DOHH2 (cell line): ENCODE measurements at regions not wholly inside any gene's neighbourhood (a gene's known extent, or its start where the extent isn't known, plus 50 kb on each side); places are given as distances from the start of the nearest gene placed in this dataset.

Experiments used
- H3F3A ChIP-seq: fragments of 200-600 bp; sonication (generic), shearing (Covaris generic); 2 replicates; pipeline ENCODE4 v1.6.0; 2016; ENCODE audit warnings: antibody characterized with exemption, mild to moderate bottlenecking; ENCODE audit not compliant: control insufficient read depth, insufficient read depth
- H3K27ac ChIP-seq: fragments of 200-600 bp; sonication (generic); 2 replicates; pipeline ENCODE4 v1.5.1; 2014; ENCODE audit warnings: low read depth, mild to moderate bottlenecking, low read length, moderate library complexity
- H3K27me3 ChIP-seq: fragments of 200-600 bp; sonication (generic); 2 replicates; pipeline ENCODE4 v1.6.1; 2014; ENCODE audit warnings: mild to moderate bottlenecking, low read length, mixed read lengths; ENCODE audit not compliant: control insufficient read depth
- H3K36me3 ChIP-seq: fragments of 200-600 bp; sonication (generic); 2 replicates; pipeline ENCODE4 v1.6.1; 2014; ENCODE audit warnings: mild to moderate bottlenecking, low read length, moderate library complexity, mixed read lengths; ENCODE audit not compliant: control insufficient read depth
- H3K4me1 ChIP-seq: fragments of 200-600 bp; sonication (generic); 2 replicates; pipeline ENCODE4 v1.6.1; 2014; ENCODE audit warnings: mild to moderate bottlenecking, low read length, mixed read lengths; ENCODE audit not compliant: control insufficient read depth
- H3K4me2 ChIP-seq: fragments of 200-600 bp; sonication (generic); 2 replicates; pipeline ENCODE4 v1.6.0; 2014; ENCODE audit warnings: mild to moderate bottlenecking, low read length, moderate library complexity
- H3K4me3 ChIP-seq: fragments of 200-600 bp; sonication (generic); 2 replicates; pipeline ENCODE4 v1.5.1; 2014; ENCODE audit warnings: mild to moderate bottlenecking, low read length, mixed read lengths
- H3K79me2 ChIP-seq: fragments of 200-600 bp; sonication (generic); 2 replicates; pipeline ENCODE4 v1.6.1; 2014; ENCODE audit warnings: mild to moderate bottlenecking, low read length, mixed read lengths; ENCODE audit not compliant: control insufficient read depth
- H3K9me2 ChIP-seq: fragments of 200-600 bp; sonication (generic); replicated peaks from 2 replicates; pipeline ENCODE4 v1.6.1; 2014; ENCODE audit warnings: mild to moderate bottlenecking, low read length, mixed read lengths; ENCODE audit not compliant: control insufficient read depth
- H3K9me3 ChIP-seq: fragments of 200-600 bp; sonication (generic); 2 replicates; pipeline ENCODE4 v1.6.1; 2014; ENCODE audit warnings: antibody characterized with exemption, low read length, mixed read lengths; ENCODE audit not compliant: control insufficient read depth, insufficient read depth
- H4K20me1 ChIP-seq: fragments of 200-600 bp; sonication (generic); 2 replicates; pipeline ENCODE4 v1.6.0; 2014; ENCODE audit warnings: low read depth, mild to moderate bottlenecking, antibody characterized with exemption, low read length, moderate library complexity; ENCODE audit not compliant: control insufficient read depth, insufficient read depth
- EZH2phosphoT487 ChIP-seq: fragments of 200-600 bp; sonication (generic); IDR thresholded peaks from 2 replicates; pipeline ENCODE4 v1.6.1; 2017; ENCODE audit warnings: borderline replicate concordance, mild to moderate bottlenecking, antibody characterized with exemption, low read length, moderate library complexity, mixed read lengths
- TF ChIP-seq, protein P1 (sequence below): fragments of 200-600 bp; sonication (generic); IDR thresholded peaks from one replicate; pipeline ENCODE4 v1.5.1; 2014; ENCODE audit warnings: antibody characterized with exemption, mild to moderate bottlenecking, low read depth, low read length; ENCODE audit not compliant: poor library complexity, severe bottlenecking

DNA sequence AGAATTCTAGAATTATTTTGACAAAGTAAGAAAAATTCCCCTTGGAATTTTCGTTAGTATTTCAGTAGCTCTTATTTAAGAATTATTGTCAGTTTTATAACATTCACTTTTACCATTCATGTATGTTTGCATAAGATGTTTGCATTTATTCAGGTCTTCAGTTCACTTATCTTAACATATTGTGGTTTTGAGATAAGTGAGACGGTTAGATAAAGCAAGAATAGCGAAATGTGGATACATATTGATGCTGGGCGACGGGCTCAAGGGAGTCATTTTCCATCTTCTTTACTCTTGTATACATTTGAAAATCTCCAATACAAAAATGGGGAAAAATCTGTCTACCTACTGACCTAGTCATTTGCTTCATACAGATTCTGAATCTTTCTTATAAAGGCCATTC is 156.7 kb upstream of the HDAC4 start:
- TF ChIP-seq, protein P1, sequence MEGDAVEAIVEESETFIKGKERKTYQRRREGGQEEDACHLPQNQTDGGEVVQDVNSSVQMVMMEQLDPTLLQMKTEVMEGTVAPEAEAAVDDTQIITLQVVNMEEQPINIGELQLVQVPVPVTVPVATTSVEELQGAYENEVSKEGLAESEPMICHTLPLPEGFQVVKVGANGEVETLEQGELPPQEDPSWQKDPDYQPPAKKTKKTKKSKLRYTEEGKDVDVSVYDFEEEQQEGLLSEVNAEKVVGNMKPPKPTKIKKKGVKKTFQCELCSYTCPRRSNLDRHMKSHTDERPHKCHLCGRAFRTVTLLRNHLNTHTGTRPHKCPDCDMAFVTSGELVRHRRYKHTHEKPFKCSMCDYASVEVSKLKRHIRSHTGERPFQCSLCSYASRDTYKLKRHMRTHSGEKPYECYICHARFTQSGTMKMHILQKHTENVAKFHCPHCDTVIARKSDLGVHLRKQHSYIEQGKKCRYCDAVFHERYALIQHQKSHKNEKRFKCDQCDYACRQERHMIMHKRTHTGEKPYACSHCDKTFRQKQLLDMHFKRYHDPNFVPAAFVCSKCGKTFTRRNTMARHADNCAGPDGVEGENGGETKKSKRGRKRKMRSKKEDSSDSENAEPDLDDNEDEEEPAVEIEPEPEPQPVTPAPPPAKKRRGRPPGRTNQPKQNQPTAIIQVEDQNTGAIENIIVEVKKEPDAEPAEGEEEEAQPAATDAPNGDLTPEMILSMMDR: no peak
- TF ChIP-seq EZH2phosphoT487: no peak

DNA sequence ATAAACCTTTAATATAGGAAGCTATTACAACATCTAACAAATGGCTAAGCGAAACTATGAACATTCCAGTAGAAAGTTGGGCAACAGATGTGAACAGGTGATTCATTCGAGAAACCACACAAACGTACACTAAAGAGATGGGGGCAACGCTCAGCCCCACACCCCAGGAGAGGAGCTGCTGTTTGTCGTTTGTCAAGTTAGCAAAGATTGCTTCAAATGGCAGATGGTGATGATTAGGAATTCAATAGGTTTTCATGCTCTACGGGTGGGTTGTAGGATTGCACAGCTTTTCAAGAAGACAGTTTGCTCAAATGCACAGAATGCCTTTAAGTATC is 154.7 kb upstream of the HDAC4 start:
- TF ChIP-seq, protein P1: no peak
- no peak for TF ChIP-seq EZH2phosphoT487
- Histone ChIP-seq H3K4me3 (no peak overlapping the region), H4K20me1 (no peaks in the 10 kb centered on the region), H3K4me2 (no peak overlapping the region), H3K9me3 (no peaks in the 10 kb centered on the region), H3K4me1 (no peaks in the 10 kb centered on the region), H3K9me2 (no peaks in the 10 kb centered on the region), H3K27ac (no peak overlapping the region), H3K27me3 (no peaks in the 10 kb centered on the region), H3K36me3 (no peaks in the 10 kb centered on the region), H3K79me2 (no peaks in the 10 kb centered on the region), H3F3A (no peaks in the 10 kb centered on the region)

More for the DNA sequence above, 156.7 kb upstream of the HDAC4 start:
- Histone ChIP-seq H4K20me1 (no peaks in the 10 kb centered on the region), H3K4me1 (no peaks in the 10 kb centered on the region), H3K27ac (no peak overlapping the region), H3K36me3 (no peaks in the 10 kb centered on the region), H3K9me3 (no peaks in the 10 kb centered on the region), H3K4me3 (no peak overlapping the region), H3K9me2 (no peaks in the 10 kb centered on the region), H3F3A (no peaks in the 10 kb centered on the region), H3K4me2 (no peak overlapping the region), H3K27me3 (no peaks in the 10 kb centered on the region), H3K79me2 (no peaks in the 10 kb centered on the region)

DNA sequence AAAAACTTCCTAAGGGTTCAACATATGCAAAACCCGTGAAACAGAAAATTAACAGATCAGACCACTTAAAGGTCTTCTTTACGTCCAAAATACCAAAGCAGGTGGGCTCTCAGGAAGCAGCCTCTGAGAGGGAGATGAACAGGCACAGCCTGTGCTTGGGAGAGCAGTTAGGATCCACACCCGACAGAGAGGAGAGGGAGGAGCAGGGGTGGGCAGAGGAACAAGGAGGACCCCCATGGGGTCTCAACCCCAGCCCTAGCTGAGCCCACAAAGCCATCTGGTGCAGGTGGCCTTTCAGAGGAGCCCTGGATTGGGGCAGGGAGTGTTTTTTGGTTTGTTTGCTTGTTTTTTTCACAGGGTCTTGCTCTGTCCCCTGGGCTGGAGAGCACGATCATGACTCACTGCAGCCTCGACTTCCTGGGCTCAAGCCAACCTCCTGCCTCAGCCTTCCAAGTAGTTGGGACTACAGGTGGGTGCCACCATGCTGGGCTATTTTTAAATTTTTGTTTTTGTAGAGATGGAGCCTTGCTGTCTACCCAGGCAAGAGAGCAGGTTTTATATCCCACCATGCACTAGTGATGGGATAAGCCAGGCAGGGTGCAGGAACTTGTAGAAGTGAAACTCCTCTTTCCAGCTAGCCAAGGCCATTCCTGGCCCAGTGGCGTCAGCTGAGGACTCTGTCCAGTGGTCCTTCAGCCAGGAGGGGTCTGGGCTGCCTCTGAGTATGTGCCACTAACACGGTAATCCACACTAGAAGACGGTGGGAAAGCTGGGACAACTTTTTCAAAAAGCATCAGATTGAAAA is 154.1 kb upstream of the HDAC4 start:
- H3F3A ChIP-seq: no peaks in the 10 kb centered on the region
- H3K27ac ChIP-seq: no peak overlapping the region
- H3K27me3 ChIP-seq: no peaks in the 10 kb centered on the region
- no peak overlapping the region for H3K4me3 ChIP-seq
- H3K36me3 ChIP-seq: no peaks in the 10 kb centered on the region
- no peaks in the 10 kb centered on the region for H3K4me1 ChIP-seq
- no peaks in the 10 kb centered on the region for H4K20me1 ChIP-seq
- H3K9me3 ChIP-seq: no peaks in the 10 kb centered on the region
- no peaks in the 10 kb centered on the region for H3K9me2 ChIP-seq
- no peak overlapping the region for H3K4me2 ChIP-seq
- no peaks in the 10 kb centered on the region for H3K79me2 ChIP-seq
- TF ChIP-seq, protein P1: no peak
- TF ChIP-seq EZH2phosphoT487: no peak
